Hepatocyte (in vitro differentiated cells): ENCODE measurements at regions not wholly inside any gene's neighbourhood (a gene's known extent, or its start where the extent isn't known, plus 50 kb on each side); places are given as distances from the start of the nearest gene placed in this dataset.

Experiments
- DNase-seq: peaks from one replicate; pipeline ENCODE4 v3.0.0-alpha.2; 2016; ENCODE audit warnings: low spot score
- H2AFZ ChIP-seq: fragments of 200-600 bp; sonication (generic); 2 replicates; pipeline ENCODE4 v1.6.0; 2016; ENCODE audit warnings: antibody characterized with exemption, mild to moderate bottlenecking
- H3K27ac ChIP-seq: fragments of 200-600 bp; sonication (generic); 2 replicates; pipeline ENCODE4 v1.5.1; 2016; ENCODE audit warnings: mild to moderate bottlenecking
- H3K27me3 ChIP-seq: fragments of 200-600 bp; sonication (generic); 2 replicates; pipeline ENCODE4 v1.6.1; 2016
- H3K36me3 ChIP-seq: fragments of 200-600 bp; sonication (generic); replicated peaks from 2 replicates; pipeline ENCODE4 v1.5.1; 2016; ENCODE audit warnings: low read depth; ENCODE audit not compliant: insufficient read depth
- H3K4me1 ChIP-seq: fragments of 200-600 bp; sonication (generic); 2 replicates; pipeline ENCODE4 v1.5.1; 2016; ENCODE audit warnings: mild to moderate bottlenecking, moderate library complexity; ENCODE audit not compliant: insufficient read depth
- H3K4me2 ChIP-seq: fragments of 200-600 bp; sonication (generic); 2 replicates; pipeline ENCODE4 v1.6.0; 2016
- H3K4me3 ChIP-seq: fragments of 200-600 bp; sonication (generic); 2 replicates; pipeline ENCODE4 v1.5.1; 2016; ENCODE audit warnings: mild to moderate bottlenecking
- H3K79me2 ChIP-seq: fragments of 200-600 bp; sonication (generic); 2 replicates; pipeline ENCODE4 v1.6.0; 2017; ENCODE audit warnings: mild to moderate bottlenecking
- H3K9me2 ChIP-seq: fragments of 200-600 bp; sonication (generic); replicated peaks from 2 replicates; pipeline ENCODE4 v1.6.0; 2017; ENCODE audit warnings: mild to moderate bottlenecking; ENCODE audit not compliant: insufficient read depth
- H3K9me3 ChIP-seq: fragments of 200-600 bp; sonication (generic); 2 replicates; pipeline ENCODE4 v1.5.1; 2016; ENCODE audit warnings: low read depth, mild to moderate bottlenecking
- H4K20me1 ChIP-seq: fragments of 200-600 bp; sonication (generic); 2 replicates; pipeline ENCODE4 v1.6.0; 2016; ENCODE audit warnings: mild to moderate bottlenecking; ENCODE audit not compliant: insufficient read depth, poor library complexity, severe bottlenecking
- CTCF ChIP-seq: fragments of 200-600 bp; sonication (generic); IDR thresholded peaks from 2 replicates; pipeline ENCODE4 v1.5.1; 2016; ENCODE audit warnings: antibody characterized with exemption, mild to moderate bottlenecking; ENCODE audit not compliant: poor library complexity
- EZH2 ChIP-seq: fragments of 200-600 bp; sonication (generic); IDR thresholded peaks from 2 replicates; pipeline ENCODE4 v1.6.1; 2016; ENCODE audit warnings: antibody characterized with exemption, mild to moderate bottlenecking, borderline replicate concordance
- EZH2phosphoT487 ChIP-seq: fragments of 200-600 bp; sonication (generic); IDR thresholded peaks from one replicate; pipeline ENCODE4 v1.6.1; 2018; ENCODE audit warnings: antibody characterized with exemption, mild to moderate bottlenecking, low read depth, moderate library complexity; ENCODE audit not compliant: unreplicated experiment, severe bottlenecking
- WGBS: methylation state at CpG from one replicate; pipeline ENCODE4 v1.1.6; 2016; ENCODE audit warnings: low lambda C conversion rate; ENCODE audit errors: missing lambda C conversion rate; 5-methylcytosine and 5-hydroxymethylcytosine counted together

GRCh38 chr15:39013262-39013661, 448.6 kb upstream of the RASGRP1 start:
- Histone ChIP-seq H3K9me3 (peaks cover 5% of the 10 kb centered on the region), H3K79me2 (no peaks in the 10 kb centered on the region), H3K27ac (no peak overlapping the region), H3K36me3 (no peaks in the 10 kb centered on the region), H3K27me3 (no peaks in the 10 kb centered on the region), H3K9me2 (no peaks in the 10 kb centered on the region), H2AFZ (no peak overlapping the region), H3K4me2 (no peak overlapping the region), H3K4me1 (no peaks in the 10 kb centered on the region), H4K20me1 (no peaks in the 10 kb centered on the region), H3K4me3 (no peak overlapping the region)
- no peak for DNase-seq
- TF ChIP-seq EZH2phosphoT487: no peak
- TF ChIP-seq CTCF: no peak
- TF ChIP-seq EZH2: no peak
- 79% methylated on average over 12 of the region's 12 CpGs for WGBS

GRCh38 chr15:39014682-39015081, 450.1 kb upstream of the RASGRP1 start:
- no peaks in the 10 kb centered on the region for H4K20me1 ChIP-seq
- no peaks in the 10 kb centered on the region for H3K36me3 ChIP-seq
- TF ChIP-seq CTCF: no peak
- TF ChIP-seq EZH2phosphoT487: no peak
- no peak for TF ChIP-seq EZH2
- DNase-seq: peak; percentile 15
- no peak overlapping the region for H3K4me3 ChIP-seq
- 43% methylated on average over 1 of the region's 1 CpG for WGBS
- H3K9me2 ChIP-seq: no peaks in the 10 kb centered on the region
- H3K79me2 ChIP-seq: no peaks in the 10 kb centered on the region
- H2AFZ ChIP-seq: no peak overlapping the region
- H3K27me3 ChIP-seq: no peaks in the 10 kb centered on the region
- H3K4me1 ChIP-seq: no peaks in the 10 kb centered on the region
- peak overlapping the region; percentile 33 for H3K27ac ChIP-seq
- H3K4me2 ChIP-seq: no peak overlapping the region
- H3K9me3 ChIP-seq: peaks cover 5% of the 10 kb centered on the region

- no peak overlapping the region for H2AFZ ChIP-seq
- no peaks in the 10 kb centered on the region for H3K27me3 ChIP-seq
- H3K9me2 ChIP-seq: no peaks in the 10 kb centered on the region
- no peak overlapping the region for H3K4me2 ChIP-seq
- no peak for TF ChIP-seq EZH2phosphoT487
- TF ChIP-seq EZH2: no peak
- TF ChIP-seq CTCF: no peak
- H3K4me1 ChIP-seq: no peaks in the 10 kb centered on the region
- WGBS: 69% methylated on average over 3 of the region's 3 CpGs
- no peak overlapping the region for H3K4me3 ChIP-seq
- no peaks in the 10 kb centered on the region for H3K9me3 ChIP-seq
- no peaks in the 10 kb centered on the region for H3K79me2 ChIP-seq
- H3K27ac ChIP-seq: no peak overlapping the region
- DNase-seq: no peak
- H3K36me3 ChIP-seq: no peaks in the 10 kb centered on the region
- H4K20me1 ChIP-seq: no peaks in the 10 kb centered on the region
These were observed 452.1 kb upstream of the RASGRP1 start for GRCh38 chr15:39016706-39017105.

- WGBS: 63% methylated on average over 4 of the region's 4 CpGs
- no peaks in the 10 kb centered on the region for H4K20me1 ChIP-seq
- no peaks in the 10 kb centered on the region for H3K27me3 ChIP-seq
- no peaks in the 10 kb centered on the region for H3K9me3 ChIP-seq
- H3K9me2 ChIP-seq: no peaks in the 10 kb centered on the region
- H3K4me3 ChIP-seq: no peak overlapping the region
- no peak for TF ChIP-seq EZH2
- no peak for TF ChIP-seq EZH2phosphoT487
- TF ChIP-seq CTCF: no peak
- H2AFZ ChIP-seq: no peak overlapping the region
- H3K79me2 ChIP-seq: no peaks in the 10 kb centered on the region
- DNase-seq: no peak
- no peaks in the 10 kb centered on the region for H3K4me1 ChIP-seq
- H3K27ac ChIP-seq: no peak overlapping the region
- H3K4me2 ChIP-seq: no peak overlapping the region
- no peaks in the 10 kb centered on the region for H3K36me3 ChIP-seq
These were observed 454.4 kb upstream of the RASGRP1 start for GRCh38 chr15:39018966-39019365.
